ENCODE measurements at regions not wholly inside any gene's neighbourhood (a gene's known extent, or its start where the extent isn't known, plus 50 kb on each side); places are given as distances from the start of the nearest gene placed in this dataset.
"Not testable (repeated sequence)": the region's sequence is repeated elsewhere in the genome, so short reads cannot be mapped to it uniquely, and the experiment has no call there.

GRCh38 chr20:19121916-19122315 is 90.5 kb upstream of the SLC24A3 start:
- DNase-seq = no peak

DNA sequence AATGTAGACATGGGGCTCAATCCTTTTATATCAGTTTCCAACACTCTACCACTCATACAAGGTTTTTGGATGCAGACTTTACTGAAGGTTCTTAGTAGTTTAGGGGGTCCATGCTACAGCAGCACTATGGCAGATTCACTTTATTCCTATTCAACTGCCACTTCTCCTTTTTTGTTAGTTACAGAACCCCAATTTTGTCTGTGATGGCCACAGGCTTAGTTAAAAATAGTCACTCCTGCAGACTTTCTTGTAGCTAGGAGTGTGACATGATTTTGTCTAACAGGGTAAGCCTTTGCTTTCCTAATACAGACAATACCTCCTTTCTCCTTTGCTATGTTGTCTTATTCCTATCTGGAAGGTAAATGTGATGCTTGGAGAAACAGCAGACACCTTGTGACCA is 90.0 kb upstream of the SLC24A3 start:
- no peak for DNase-seq

DNA sequence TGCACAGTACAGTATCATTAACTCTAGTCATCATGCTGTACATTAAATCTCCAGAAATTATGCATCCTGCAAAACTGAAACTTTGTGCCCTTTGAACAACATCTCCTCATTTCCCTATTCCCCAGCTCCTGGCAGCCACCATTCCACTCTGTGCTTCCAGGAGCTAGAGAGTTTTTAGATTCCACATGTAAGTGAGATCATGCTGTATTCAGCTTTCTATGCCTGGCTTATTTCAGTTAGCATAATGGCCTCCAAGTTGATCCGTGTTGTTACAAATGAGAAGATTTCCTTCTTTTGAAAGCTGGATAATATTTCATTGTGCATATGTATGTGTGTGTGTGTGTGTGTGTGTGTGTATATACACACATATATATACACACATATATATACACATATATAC is 86.9 kb upstream of the SLC24A3 start:
- no peak for DNase-seq

DNA sequence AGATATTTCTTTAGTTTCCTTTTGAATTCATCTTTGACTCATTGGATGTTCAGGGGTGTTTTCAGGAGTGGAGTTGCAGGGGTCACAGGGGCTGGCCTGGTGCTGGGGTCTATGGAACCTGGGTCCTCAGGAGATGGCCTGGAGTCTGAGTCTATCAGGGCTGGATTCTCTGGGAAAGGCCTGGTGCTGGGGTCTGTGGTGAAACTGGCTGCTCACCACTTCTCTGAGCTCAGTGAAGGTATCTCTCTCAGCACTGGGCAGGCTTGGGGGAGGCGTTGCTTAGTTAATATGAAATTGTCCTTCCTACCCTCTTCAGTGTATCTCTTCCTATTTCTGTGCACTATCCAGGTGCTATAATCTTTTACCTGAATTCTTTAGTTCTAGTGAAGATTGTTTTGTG is 83.1 kb upstream of the SLC24A3 start:
- DNase-seq = no peak

GRCh38 chr20:19129976-19130612 is 82.3 kb upstream of the SLC24A3 start:
- DNase-seq = no peak

DNA sequence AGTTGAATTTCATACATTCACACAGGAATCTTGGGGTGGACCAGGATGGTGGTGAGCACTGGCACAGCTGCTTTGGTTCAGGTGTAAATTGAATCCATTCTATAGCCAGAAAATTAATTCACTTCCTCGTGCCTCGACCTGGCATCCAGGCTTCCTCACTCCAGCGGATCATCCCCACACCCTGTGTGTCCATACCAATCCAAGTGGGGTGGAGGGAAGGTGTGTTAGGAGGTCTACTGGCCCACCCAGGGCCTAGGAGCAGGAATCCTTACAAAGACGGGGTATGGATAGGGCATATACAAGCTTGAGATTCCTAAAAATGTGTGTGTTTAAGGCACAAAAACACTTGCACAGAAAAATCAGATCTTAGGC is 81.8 kb upstream of the SLC24A3 start:
- DNase-seq = no peak

GRCh38 chr20:19137641-19138040 is 74.8 kb upstream of the SLC24A3 start:
- DNase-seq = no peak

DNA sequence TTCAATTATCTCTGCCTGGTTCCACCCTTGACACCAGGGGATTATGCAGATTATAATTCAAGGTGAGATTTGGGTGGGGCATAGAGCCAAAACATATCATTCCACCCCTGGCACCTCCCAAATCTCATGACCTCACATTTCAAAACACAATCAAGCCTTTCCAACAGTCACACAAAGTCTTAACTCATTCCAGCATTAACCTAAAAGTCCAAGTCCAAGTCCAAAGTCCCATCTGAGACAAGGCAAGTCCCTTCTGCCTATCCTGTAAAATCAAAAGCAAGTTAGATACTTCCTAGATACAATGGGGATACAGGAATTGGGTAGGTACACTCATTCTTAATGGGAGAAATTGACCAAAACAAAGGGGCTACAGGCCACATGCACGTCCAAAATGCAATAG is 73.7 kb upstream of the SLC24A3 start:
- DNase-seq = no peak

GRCh38 chr20:19139584-19139983 is 72.9 kb upstream of the SLC24A3 start:
- not testable (repeated sequence) for DNase-seq

DNA sequence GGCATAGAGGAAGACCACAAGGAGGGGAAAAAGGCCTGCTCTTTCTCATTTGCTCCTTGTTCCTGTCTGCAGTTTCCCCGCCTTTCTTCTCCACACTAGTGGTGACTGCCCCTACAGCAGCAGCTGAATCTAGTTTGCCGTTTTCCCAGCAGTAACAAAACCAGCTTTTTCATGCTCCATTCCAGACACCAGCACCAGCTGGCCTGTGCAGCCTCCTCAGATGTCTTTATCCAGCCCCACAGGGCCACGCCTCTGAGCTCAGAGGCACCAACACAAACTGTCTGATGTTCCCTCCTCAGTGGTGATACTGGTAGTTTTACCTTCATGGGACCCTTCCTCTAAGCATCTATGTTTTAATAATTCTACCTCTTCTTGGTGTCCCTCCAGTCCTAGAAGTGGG is 70.4 kb upstream of the SLC24A3 start:
- DNase-seq = no peak

- DNase-seq = no peak
Observed at GRCh38 chr20:19143890-19144289, 68.6 kb upstream of the SLC24A3 start.

DNA sequence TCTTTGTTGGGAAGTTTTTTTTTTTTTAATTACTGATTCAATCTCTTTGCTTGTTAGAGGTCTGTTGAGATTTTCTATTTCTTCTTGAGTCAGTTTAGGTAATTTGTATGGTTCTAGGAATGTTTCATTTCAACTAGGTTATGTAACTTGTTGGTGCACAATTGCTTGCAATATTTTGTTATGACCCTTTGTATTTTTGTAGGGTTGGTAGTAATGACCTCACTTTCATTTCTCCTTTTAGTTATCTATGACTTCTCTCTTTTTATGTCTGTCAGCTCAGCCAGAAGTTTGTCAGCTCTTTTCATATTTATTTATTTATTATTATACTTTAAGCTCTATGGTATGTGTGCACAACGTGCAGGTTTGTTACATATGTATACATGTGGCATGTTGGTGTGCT is 51.1 kb upstream of the SLC24A3 start:
- no peak for DNase-seq
